ENCODE measurements at regions not wholly inside any gene's neighbourhood (a gene's known extent, or its start where the extent isn't known, plus 50 kb on each side); places are given as distances from the start of the nearest gene placed in this dataset.
A peak's percentile ranks its signal among the peaks of the same experiment; 100 is the strongest.
"Not testable (repeated sequence)": the region's sequence is repeated elsewhere in the genome, so short reads cannot be mapped to it uniquely, and the experiment has no call there.

DNA sequence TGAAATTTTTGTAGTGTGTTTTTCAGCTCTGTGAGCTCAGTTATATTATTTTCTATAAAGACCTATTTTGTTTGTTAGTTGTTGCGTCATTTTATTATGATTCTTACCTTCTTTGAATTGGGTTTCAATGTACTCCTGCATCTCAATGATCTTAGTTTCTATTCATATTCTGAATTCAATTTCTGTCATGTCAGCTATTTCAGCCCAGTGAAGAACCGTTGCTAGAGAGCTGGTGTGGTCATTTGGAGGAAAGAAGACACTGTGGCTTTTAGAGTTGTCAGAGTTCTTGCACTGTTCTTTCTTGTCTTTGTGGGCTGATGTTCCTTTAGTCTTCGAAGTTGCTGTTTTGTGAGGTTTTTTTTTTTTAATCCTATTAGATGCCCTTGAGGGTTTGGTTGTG, 701.0 kb downstream of the PCDH11X start:
- BruUV-seq (replicated peaks); ATAC-seq; H3K79me2 ChIP-seq (ENCODE audit: control insufficient read depth, insufficient read depth, low read length); in situ Hi-C loops (cut with MboI); H3K9me3 ChIP-seq (replicated peaks; ENCODE audit: control insufficient read depth, insufficient read depth, low read depth, low read length); H4K20me1 ChIP-seq (replicated peaks; ENCODE audit: control insufficient read depth, insufficient read depth, low read length); H3K36me3 ChIP-seq (ENCODE audit: control insufficient read depth, insufficient read depth, low read length); POLR2A ChIA-PET; H3K9ac ChIP-seq (ENCODE audit: insufficient read depth in 1 of 2, low read depth in 2 of 2, low read length in 2 of 2); H3K27ac ChIP-seq (ENCODE audit: extremely low read depth, low read depth, low read length); H3K4me2 ChIP-seq (ENCODE audit: insufficient read depth, low read length); DNase-seq (ENCODE audit: extremely low read depth in 1 of 4, low spot score in 3 of 4); H3K4me3 ChIP-seq; H3K27me3 ChIP-seq (ENCODE audit: control insufficient read depth in 2 of 2, insufficient read depth in 2 of 2, low read length in 2 of 2); CTCF ChIA-PET (ENCODE audit: low intra/inter-chr PET ratio); H3K9me1 ChIP-seq (ENCODE audit: control insufficient read depth, insufficient read depth, low read length); intact Hi-C loops (cut with micrococcal nuclease); H3K4me1 ChIP-seq (replicated peaks in 1 of 2; ENCODE audit: control insufficient read depth in 2 of 2, insufficient read depth in 2 of 2, low read length in 2 of 2); FAIRE-seq; H2AFZ ChIP-seq (ENCODE audit: low read depth, low read length): not testable (repeated sequence)
- WGBS (ENCODE audit: insufficient coverage, low coverage, missing lambda C conversion rate): 0% methylated on average over 2 of the region's 3 CpGs
- 0 out of 2 replicates have a peak, but pooled peaks have one; percentile 30 for TF ChIP-seq MAFF (IDR thresholded peaks at IDR 0.05; ENCODE audit: low read length)
- peak; percentile 42; the same call in 1 of the 2 replicates for TF ChIP-seq MAFK (IDR thresholded peaks at IDR 0.05; ENCODE audit: low read length)
- peak; percentile 15; the same call in 1 of the 2 replicates for TF ChIP-seq MAFG (tag; conservative IDR thresholded peaks at IDR 0.05)

- TF ChIP-seq ZNF316 (IDR thresholded peaks at IDR 0.05): 0 out of 2 replicates have a peak, but pooled peaks have one; percentile 32
- WGBS (ENCODE audit: insufficient coverage, low coverage, missing lambda C conversion rate): 0% methylated on average over 2 of the region's 3 CpGs
- H3K4me2 ChIP-seq (ENCODE audit: insufficient read depth, low read length); H3K4me1 ChIP-seq (replicated peaks in 1 of 2; ENCODE audit: control insufficient read depth in 2 of 2, insufficient read depth in 2 of 2, low read length in 2 of 2); FAIRE-seq; H3K4me3 ChIP-seq; H3K27me3 ChIP-seq (ENCODE audit: control insufficient read depth in 2 of 2, insufficient read depth in 2 of 2, low read length in 2 of 2); H3K27ac ChIP-seq (ENCODE audit: extremely low read depth, low read depth, low read length); intact Hi-C loops (cut with micrococcal nuclease); H2AFZ ChIP-seq (ENCODE audit: low read depth, low read length); H3K9me1 ChIP-seq (ENCODE audit: control insufficient read depth, insufficient read depth, low read length); H3K9ac ChIP-seq (ENCODE audit: insufficient read depth in 1 of 2, low read depth in 2 of 2, low read length in 2 of 2); BruUV-seq (replicated peaks); ATAC-seq; POLR2A ChIA-PET; DNase-seq (ENCODE audit: extremely low read depth in 1 of 4, low spot score in 3 of 4); in situ Hi-C loops (cut with MboI); H3K79me2 ChIP-seq (ENCODE audit: control insufficient read depth, insufficient read depth, low read length); CTCF ChIA-PET (ENCODE audit: low intra/inter-chr PET ratio); H3K9me3 ChIP-seq (replicated peaks; ENCODE audit: control insufficient read depth, insufficient read depth, low read depth, low read length); H3K36me3 ChIP-seq (ENCODE audit: control insufficient read depth, insufficient read depth, low read length); H4K20me1 ChIP-seq (replicated peaks; ENCODE audit: control insufficient read depth, insufficient read depth, low read length): not testable (repeated sequence)
These were observed 706.3 kb downstream of the PCDH11X start for GRCh38 chrX:92485487-92485886.

DNA sequence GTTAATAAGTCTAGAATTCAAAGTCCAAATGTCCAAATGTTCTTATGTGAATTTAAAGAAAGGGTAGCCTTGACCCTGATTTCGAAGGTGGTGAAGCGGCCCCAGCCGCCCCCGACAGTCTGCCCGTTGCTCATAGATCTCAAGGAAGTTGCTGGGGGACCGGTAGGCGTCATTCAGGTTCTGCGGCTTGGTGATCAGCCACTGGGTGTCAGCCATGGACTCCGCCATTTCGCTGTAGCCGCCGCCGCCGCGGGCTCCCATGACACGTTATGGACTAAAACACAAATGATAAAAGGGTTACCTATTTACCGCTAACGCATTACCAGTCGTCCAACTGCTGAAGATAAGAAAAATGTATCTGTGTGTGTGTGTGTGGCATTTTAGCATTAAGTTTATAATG, 736.1 kb downstream of the PCDH11X start:
- H3K9me1 ChIP-seq (ENCODE audit: control insufficient read depth, insufficient read depth, low read length); H3K4me3 ChIP-seq; H3K79me2 ChIP-seq (ENCODE audit: control insufficient read depth, insufficient read depth, low read length); H3K4me1 ChIP-seq (replicated peaks in 1 of 2; ENCODE audit: control insufficient read depth in 2 of 2, insufficient read depth in 2 of 2, low read length in 2 of 2); H3K9ac ChIP-seq (ENCODE audit: insufficient read depth in 1 of 2, low read depth in 2 of 2, low read length in 2 of 2); H3K27me3 ChIP-seq (ENCODE audit: control insufficient read depth in 2 of 2, insufficient read depth in 2 of 2, low read length in 2 of 2); intact Hi-C loops (cut with micrococcal nuclease); H2AFZ ChIP-seq (ENCODE audit: low read depth, low read length); POLR2A ChIA-PET; DNase-seq (ENCODE audit: extremely low read depth in 1 of 4, low spot score in 3 of 4); H3K36me3 ChIP-seq (ENCODE audit: control insufficient read depth, insufficient read depth, low read length); H3K9me3 ChIP-seq (replicated peaks; ENCODE audit: control insufficient read depth, insufficient read depth, low read depth, low read length); CTCF ChIA-PET (ENCODE audit: low intra/inter-chr PET ratio); H4K20me1 ChIP-seq (replicated peaks; ENCODE audit: control insufficient read depth, insufficient read depth, low read length); BruUV-seq (replicated peaks); ATAC-seq; FAIRE-seq; H3K4me2 ChIP-seq (ENCODE audit: insufficient read depth, low read length); H3K27ac ChIP-seq (ENCODE audit: extremely low read depth, low read depth, low read length); in situ Hi-C loops (cut with MboI): not testable (repeated sequence)
- 0% methylated on average over 6 of the region's 19 CpGs for WGBS (ENCODE audit: insufficient coverage, low coverage, missing lambda C conversion rate)

- H2AFZ ChIP-seq (ENCODE audit: low read depth, low read length); DNase-seq (ENCODE audit: extremely low read depth in 1 of 4, low spot score in 3 of 4); H3K27me3 ChIP-seq (ENCODE audit: control insufficient read depth in 2 of 2, insufficient read depth in 2 of 2, low read length in 2 of 2); ATAC-seq; intact Hi-C loops (cut with micrococcal nuclease); H4K20me1 ChIP-seq (replicated peaks; ENCODE audit: control insufficient read depth, insufficient read depth, low read length); FAIRE-seq; H3K9ac ChIP-seq (ENCODE audit: insufficient read depth in 1 of 2, low read depth in 2 of 2, low read length in 2 of 2); H3K79me2 ChIP-seq (ENCODE audit: control insufficient read depth, insufficient read depth, low read length); H3K4me2 ChIP-seq (ENCODE audit: insufficient read depth, low read length); POLR2A ChIA-PET; BruUV-seq (replicated peaks); H3K36me3 ChIP-seq (ENCODE audit: control insufficient read depth, insufficient read depth, low read length); in situ Hi-C loops (cut with MboI); H3K9me1 ChIP-seq (ENCODE audit: control insufficient read depth, insufficient read depth, low read length); H3K4me3 ChIP-seq; H3K9me3 ChIP-seq (replicated peaks; ENCODE audit: control insufficient read depth, insufficient read depth, low read depth, low read length); CTCF ChIA-PET (ENCODE audit: low intra/inter-chr PET ratio); H3K4me1 ChIP-seq (replicated peaks in 1 of 2; ENCODE audit: control insufficient read depth in 2 of 2, insufficient read depth in 2 of 2, low read length in 2 of 2); H3K27ac ChIP-seq (ENCODE audit: extremely low read depth, low read depth, low read length): not testable (repeated sequence)
- 0% methylated on average over 2 of the region's 2 CpGs for WGBS (ENCODE audit: insufficient coverage, low coverage, missing lambda C conversion rate)
These were observed 749.8 kb downstream of the PCDH11X start for GRCh38 chrX:92528995-92529394.
